ENCODE measurements at regions not wholly inside any gene's neighbourhood (a gene's known extent, or its start where the extent isn't known, plus 50 kb on each side); places are given as distances from the start of the nearest gene placed in this dataset.

DNA sequence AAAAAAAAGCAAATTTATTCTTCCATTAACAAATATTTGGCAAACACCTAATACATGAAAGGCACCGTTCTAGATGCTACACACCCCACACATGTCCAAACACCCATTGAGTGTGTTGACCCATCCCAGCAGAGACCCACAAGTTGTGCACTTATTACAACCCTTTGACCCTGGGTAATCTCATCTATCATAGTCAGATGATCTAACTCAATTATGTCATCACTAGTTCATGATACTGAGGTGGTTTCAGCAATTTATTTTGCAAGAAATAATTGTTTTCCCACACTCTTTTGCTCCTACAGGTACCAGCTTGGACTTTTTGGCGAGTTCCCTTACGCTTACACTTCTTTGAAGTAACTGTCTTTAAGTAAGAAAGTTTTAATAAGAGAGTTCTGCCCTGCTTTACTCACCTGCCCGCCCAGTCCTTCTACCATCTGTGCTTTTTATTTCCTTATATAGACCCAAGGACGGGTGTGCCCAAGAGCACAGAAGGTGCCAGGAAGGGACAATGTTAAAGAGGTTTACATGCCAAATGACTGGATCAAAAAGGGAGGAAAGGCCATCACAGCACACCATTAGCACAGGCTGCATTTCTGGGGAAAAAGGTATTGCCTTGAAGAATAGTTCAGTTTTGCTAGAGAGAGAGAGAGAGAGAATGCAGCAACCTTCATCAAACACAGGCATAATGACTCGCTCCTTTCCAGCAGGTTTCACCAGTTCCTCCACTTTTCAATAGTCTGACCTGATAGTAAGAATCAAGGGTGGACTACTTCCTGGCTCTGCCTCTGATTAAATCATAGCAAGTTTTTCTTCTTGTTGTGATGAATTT is 54.5 kb upstream of the ATP11B start:
- H3K27ac ChIP-seq (ENCODE audit: low read depth in 1 of 2, low read length in 1 of 2), result no peak overlapping the region
- ATAC-seq (ENCODE audit: insufficient read depth, low FRiP score) (peak; percentile 49), DNase-seq (peak; percentile 41 to 81 (median 43))
- TF ChIP-seq, protein P1, sequence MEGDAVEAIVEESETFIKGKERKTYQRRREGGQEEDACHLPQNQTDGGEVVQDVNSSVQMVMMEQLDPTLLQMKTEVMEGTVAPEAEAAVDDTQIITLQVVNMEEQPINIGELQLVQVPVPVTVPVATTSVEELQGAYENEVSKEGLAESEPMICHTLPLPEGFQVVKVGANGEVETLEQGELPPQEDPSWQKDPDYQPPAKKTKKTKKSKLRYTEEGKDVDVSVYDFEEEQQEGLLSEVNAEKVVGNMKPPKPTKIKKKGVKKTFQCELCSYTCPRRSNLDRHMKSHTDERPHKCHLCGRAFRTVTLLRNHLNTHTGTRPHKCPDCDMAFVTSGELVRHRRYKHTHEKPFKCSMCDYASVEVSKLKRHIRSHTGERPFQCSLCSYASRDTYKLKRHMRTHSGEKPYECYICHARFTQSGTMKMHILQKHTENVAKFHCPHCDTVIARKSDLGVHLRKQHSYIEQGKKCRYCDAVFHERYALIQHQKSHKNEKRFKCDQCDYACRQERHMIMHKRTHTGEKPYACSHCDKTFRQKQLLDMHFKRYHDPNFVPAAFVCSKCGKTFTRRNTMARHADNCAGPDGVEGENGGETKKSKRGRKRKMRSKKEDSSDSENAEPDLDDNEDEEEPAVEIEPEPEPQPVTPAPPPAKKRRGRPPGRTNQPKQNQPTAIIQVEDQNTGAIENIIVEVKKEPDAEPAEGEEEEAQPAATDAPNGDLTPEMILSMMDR (IDR thresholded peaks at IDR 0.05; ENCODE audit: control extremely low read depth, extremely low read depth), result no peak
- no peaks in the 10 kb centered on the region for H3K36me3 ChIP-seq (ENCODE audit: control insufficient read depth in 4 of 4, insufficient read depth in 4 of 4, low read length in 4 of 4)
- H3K9ac ChIP-seq (ENCODE audit: insufficient read depth in 1 of 2, low read length in 2 of 2), result no peak overlapping the region
- no peak overlapping the region for H3K4me3 ChIP-seq
- H3K4me1 ChIP-seq (ENCODE audit: control insufficient read depth in 5 of 5, insufficient read depth in 5 of 5, low read length in 5 of 5), result peaks cover 0 to 6% (median 2%) of the 10 kb centered on the region in 5 donors
- 67 to 80% methylated on average over 6 of the region's 6 CpGs for WGBS, 2 donors
- H3K27me3 ChIP-seq (ENCODE audit: control insufficient read depth in 3 of 3, insufficient read depth in 3 of 3, low read length in 2 of 3), result no peaks in the 10 kb centered on the region
- no peaks in the 10 kb centered on the region for H3K9me3 ChIP-seq (ENCODE audit: control insufficient read depth in 4 of 4, insufficient read depth in 3 of 4, low read length in 3 of 4)

DNA sequence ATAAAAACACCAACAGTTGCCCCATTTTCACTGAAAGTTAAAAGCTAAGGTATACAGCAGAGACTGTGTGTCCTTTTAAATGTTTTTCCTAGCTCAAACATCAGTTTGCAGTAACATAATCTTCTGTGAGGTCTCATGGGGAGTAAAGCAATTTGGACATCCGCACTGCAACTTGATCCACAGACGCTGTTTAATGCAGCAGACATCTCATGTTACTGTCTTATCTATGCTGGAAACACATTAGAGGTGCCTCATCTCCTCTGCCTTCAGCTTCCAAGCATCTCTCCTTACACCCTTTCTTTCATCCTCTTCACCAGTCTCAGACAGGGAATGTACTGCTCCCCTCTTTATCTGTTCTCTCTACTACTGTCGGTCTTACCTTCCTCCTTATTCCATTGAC is 53.7 kb upstream of the ATP11B start:
- Histone ChIP-seq H3K27me3 (ENCODE audit: control insufficient read depth in 3 of 3, insufficient read depth in 3 of 3, low read length in 2 of 3) (no peaks in the 10 kb centered on the region), H3K9ac (ENCODE audit: insufficient read depth in 1 of 2, low read length in 2 of 2) (no peak overlapping the region), H3K27ac (ENCODE audit: low read depth in 1 of 2, low read length in 1 of 2) (no peak overlapping the region), H3K4me1 (ENCODE audit: control insufficient read depth in 5 of 5, insufficient read depth in 5 of 5, low read length in 5 of 5) (peaks cover 0 to 6% (median 2%) of the 10 kb centered on the region in 5 donors), H3K36me3 (ENCODE audit: control insufficient read depth in 4 of 4, insufficient read depth in 4 of 4, low read length in 4 of 4) (no peaks in the 10 kb centered on the region), H3K9me3 (ENCODE audit: control insufficient read depth in 4 of 4, insufficient read depth in 3 of 4, low read length in 3 of 4) (no peaks in the 10 kb centered on the region), H3K4me3 (no peak overlapping the region)
- DNase-seq, result peak in 1 of 3 donors; percentile 43
- ATAC-seq (ENCODE audit: insufficient read depth, low FRiP score), result no peak
- WGBS, 2 donors, result 59 to 75% methylated on average over 3 of the region's 3 CpGs
- TF ChIP-seq, protein P1 (IDR thresholded peaks at IDR 0.05; ENCODE audit: control extremely low read depth, extremely low read depth), result no peak

DNA sequence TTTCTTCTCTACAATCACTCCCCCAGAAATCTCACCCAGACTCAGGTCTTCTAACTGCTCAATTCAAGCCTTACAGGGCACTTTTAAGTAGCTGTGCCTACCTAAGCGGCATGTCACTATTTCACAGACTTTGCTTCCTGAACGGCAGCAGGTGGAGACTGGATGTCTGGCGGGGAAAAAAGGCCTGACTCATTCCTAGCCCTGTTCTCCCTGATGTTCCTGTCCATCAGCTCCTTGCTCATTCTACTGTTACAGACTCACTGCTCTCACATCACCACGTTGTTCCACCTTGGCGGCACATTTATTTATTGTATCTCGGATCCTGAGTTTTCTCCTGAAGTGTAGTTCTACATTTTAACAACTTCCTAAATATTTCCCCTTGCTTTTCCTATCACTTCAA is 52.6 kb upstream of the ATP11B start:
- Histone ChIP-seq H3K27ac (ENCODE audit: low read depth in 1 of 2, low read length in 1 of 2) (no peak overlapping the region), H3K4me1 (ENCODE audit: control insufficient read depth in 5 of 5, insufficient read depth in 5 of 5, low read length in 5 of 5) (peaks cover 0 to 6% (median 2%) of the 10 kb centered on the region in 5 donors), H3K36me3 (ENCODE audit: control insufficient read depth in 4 of 4, insufficient read depth in 4 of 4, low read length in 4 of 4) (no peaks in the 10 kb centered on the region), H3K9ac (ENCODE audit: insufficient read depth in 1 of 2, low read length in 2 of 2) (no peak overlapping the region), H3K27me3 (ENCODE audit: control insufficient read depth in 3 of 3, insufficient read depth in 3 of 3, low read length in 2 of 3) (no peaks in the 10 kb centered on the region), H3K4me3 (no peak overlapping the region), H3K9me3 (ENCODE audit: control insufficient read depth in 4 of 4, insufficient read depth in 3 of 4, low read length in 3 of 4) (no peaks in the 10 kb centered on the region)
- TF ChIP-seq, protein P1 (IDR thresholded peaks at IDR 0.05; ENCODE audit: control extremely low read depth, extremely low read depth), result no peak
- DNase-seq (peak in 1 of 3 donors; percentile 63), ATAC-seq (ENCODE audit: insufficient read depth, low FRiP score) (no peak)
- WGBS, 2 donors, result 42 to 59% methylated on average over 6 of the region's 6 CpGs
